GM10248 (cell line): ENCODE measurements at regions not wholly inside any gene's neighbourhood (a gene's known extent, or its start where the extent isn't known, plus 50 kb on each side); places are given as distances from the start of the nearest gene placed in this dataset.
"Not testable (repeated sequence)": the region's sequence is repeated elsewhere in the genome, so short reads cannot be mapped to it uniquely, and the experiment has no call there.

ENCODE experiments used
- CTCF ChIA-PET: fragments of 300-600 bp; sonication (Branson Sonifier 250); formaldehyde crosslinking; extraction: SDS; loops from one replicate; lab custom pipeline; 2021; ENCODE audit warnings: antibody characterized with exemption; lab: Yijun Ruan, JAX
- POLR2A ChIA-PET: fragments of 350-650 bp; sonication (Branson Sonifier 250); formaldehyde crosslinking; extraction: SDS; loops from one replicate; lab custom pipeline; 2020; ENCODE audit warnings: antibody characterized with exemption; lab: Yijun Ruan, JAX
- DNase-seq: peaks from one replicate; pipeline ENCODE4 v3.0.0; 2012; ENCODE audit errors: extremely low spot score
- CTCF ChIP-seq: IDR thresholded peaks from 2 replicates; pipeline ENCODE4 v1.5.1; 2012; ENCODE audit warnings: mild to moderate bottlenecking, low read depth; ENCODE audit errors: extremely low read depth, missing control alignments, control extremely low read depth

GRCh38 chr2:230627806-230628724 lies 84.6 kb upstream of the CAB39 start:
- POLR2A ChIA-PET, result no interaction called here
- CTCF ChIA-PET, result interaction anchor here (1.0 to 1.2 kb wide), 2 partner anchors 11 to 13 kb away, joined by 3 to 6 read pairs; no protein-coding TSS in a partner anchor
- DNase-seq, result no peak
- no peak for TF ChIP-seq CTCF

GRCh38 chr2:230631470-230631869 lies 81.2 kb upstream of the CAB39 start:
- CTCF ChIA-PET, result no interaction called here
- POLR2A ChIA-PET, result no interaction called here
- no peak for DNase-seq
- TF ChIP-seq CTCF, result no peak

- POLR2A ChIA-PET, result interaction anchor here (0.7 kb wide), 1 partner anchor 15 kb away, joined by 6 read pairs; no protein-coding TSS in a partner anchor
Observed at GRCh38 chr2:230634146-230634545, 78.5 kb upstream of the CAB39 start.

GRCh38 chr2:230634721-230635313 lies 77.8 kb upstream of the CAB39 start:
- POLR2A ChIA-PET, result interaction anchor here (0.7 kb wide), 1 partner anchor 16 kb away, joined by 6 read pairs; no protein-coding TSS in a partner anchor
- not testable (repeated sequence) for DNase-seq

More at GRCh38 chr2:230634146-230634545, 78.5 kb upstream of the CAB39 start:
- CTCF ChIA-PET, result interaction anchor here (1.0 kb wide), 1 partner anchor 36 kb away, joined by 3 read pairs; no protein-coding TSS in a partner anchor
- no peak for TF ChIP-seq CTCF
- DNase-seq, result no peak

GRCh38 chr2:230636684-230637271 lies 75.9 kb upstream of the CAB39 start:
- no peak for DNase-seq
- CTCF ChIA-PET, result interaction anchor here (1.0 kb wide), 1 partner anchor 162 kb away, joined by 3 read pairs; no protein-coding TSS in a partner anchor
- POLR2A ChIA-PET, result no interaction called here
- no peak for TF ChIP-seq CTCF

More at GRCh38 chr2:230634721-230635313, 77.8 kb upstream of the CAB39 start:
- CTCF ChIA-PET, result not testable (repeated sequence)

- CTCF ChIA-PET, result interaction anchor here (1.0 kb wide), 1 partner anchor 161 kb away, joined by 3 read pairs; no protein-coding TSS in a partner anchor
- DNase-seq, POLR2A ChIA-PET: not testable (repeated sequence)
Observed at GRCh38 chr2:230637486-230637885, 75.2 kb upstream of the CAB39 start.

- ChIA-PET CTCF (interaction anchor here (0.6 to 3.0 kb wide), 4 partner anchors 9 to 22 kb away, joined by 3 to 15 read pairs (median 4); no protein-coding TSS in a partner anchor), POLR2A (interaction anchor here (0.6 kb wide), 1 partner anchor 286 kb away, joined by 3 read pairs; no protein-coding TSS in a partner anchor)
- no peak for DNase-seq
- no peak for TF ChIP-seq CTCF
Observed at GRCh38 chr2:230640540-230641011, 72.1 kb upstream of the CAB39 start.
